Activated CD4-positive, alpha-beta T cell treated with anti-CD3 and anti-CD28 coated beads, Interleukin-2, amount 10 ng/mL, durations not matched to agents 24 days and 14 days (primary cell): ENCODE measurements at regions not wholly inside any gene's neighbourhood (a gene's known extent, or its start where the extent isn't known, plus 50 kb on each side); places are given as distances from the start of the nearest gene placed in this dataset.

ENCODE experiments used
- DNase-seq: peaks from one replicate; pipeline ENCODE4 v3.0.0; 2022
- H3K27ac Mint-ChIP-seq: one replicate; pipeline ENCODE4 v1.8.0; 2022; ENCODE audit warnings: mild to moderate bottlenecking, mixed read lengths
- H3K27me3 Mint-ChIP-seq: one replicate; pipeline ENCODE4 v1.8.0; 2022; ENCODE audit warnings: mixed read lengths
- H3K36me3 Mint-ChIP-seq: one replicate; pipeline ENCODE4 v1.8.0; 2022; ENCODE audit warnings: low read depth, mild to moderate bottlenecking, mixed read lengths
- H3K4me1 Mint-ChIP-seq: one replicate; pipeline ENCODE4 v1.8.0; 2021; ENCODE audit warnings: mixed read lengths
- H3K4me3 Mint-ChIP-seq: one replicate; pipeline ENCODE4 v1.8.0; 2022; ENCODE audit warnings: mild to moderate bottlenecking, moderate library complexity, mixed read lengths
- H3K9me3 Mint-ChIP-seq: one replicate; pipeline ENCODE4 v1.8.0; 2021; ENCODE audit warnings: mixed read lengths
- intact Hi-C: fragments of 100-400 bp; cut with micrococcal nuclease; formaldehyde crosslinking; loops from one replicate; pipeline ENCODE4 v1.15.1; 2023

- Mint-ChIP-seq H3K36me3 (no peaks in the 10 kb centered on the region), H3K27me3 (no peaks in the 10 kb centered on the region), H3K4me1 (no peaks in the 10 kb centered on the region), H3K4me3 (no peak overlapping the region), H3K9me3 (no peaks in the 10 kb centered on the region), H3K27ac (no peak overlapping the region)
- intact Hi-C loops = no loop called here
- DNase-seq = no peak
Observed at GRCh38 chr11:28992996-28993395, 884.8 kb downstream of the METTL15 start.

GRCh38 chr11:28984231-28984630 lies 876.0 kb downstream of the METTL15 start:
- Mint-ChIP-seq H3K27me3 (no peaks in the 10 kb centered on the region), H3K4me1 (no peaks in the 10 kb centered on the region), H3K27ac (no peak overlapping the region), H3K4me3 (no peak overlapping the region), H3K36me3 (no peaks in the 10 kb centered on the region), H3K9me3 (peaks cover 5% of the 10 kb centered on the region)
- intact Hi-C loops = no loop called here
- DNase-seq = no peak

GRCh38 chr11:28983780-28984179 lies 875.6 kb downstream of the METTL15 start:
- no peak overlapping the region for H3K4me3 Mint-ChIP-seq
- DNase-seq = no peak
- H3K36me3 Mint-ChIP-seq = no peaks in the 10 kb centered on the region
- no peaks in the 10 kb centered on the region for H3K4me1 Mint-ChIP-seq
- no peak overlapping the region for H3K27ac Mint-ChIP-seq
- intact Hi-C loops = no loop called here
- H3K9me3 Mint-ChIP-seq = peaks cover 5% of the 10 kb centered on the region
- no peaks in the 10 kb centered on the region for H3K27me3 Mint-ChIP-seq

GRCh38 chr11:28981381-28981780 lies 873.2 kb downstream of the METTL15 start:
- Mint-ChIP-seq H3K9me3 (peaks cover 5% of the 10 kb centered on the region), H3K4me3 (no peak overlapping the region), H3K27ac (no peak overlapping the region), H3K27me3 (no peaks in the 10 kb centered on the region), H3K36me3 (no peaks in the 10 kb centered on the region), H3K4me1 (no peaks in the 10 kb centered on the region)
- DNase-seq = no peak
- intact Hi-C loops = no loop called here

GRCh38 chr11:28976801-28977145 lies 868.6 kb downstream of the METTL15 start:
- Mint-ChIP-seq H3K4me3 (no peak overlapping the region), H3K36me3 (no peaks in the 10 kb centered on the region)
- intact Hi-C loops = no loop called here

GRCh38 chr11:28976012-28976800 lies 868.0 kb downstream of the METTL15 start:
- Mint-ChIP-seq H3K9me3 (peaks cover 3% of the 10 kb centered on the region), H3K4me3 (no peak overlapping the region), H3K36me3 (no peaks in the 10 kb centered on the region), H3K27ac (no peak overlapping the region), H3K27me3 (no peaks in the 10 kb centered on the region), H3K4me1 (no peaks in the 10 kb centered on the region)
- intact Hi-C loops = no loop called here
- no peak for DNase-seq

More at GRCh38 chr11:28976801-28977145, 868.6 kb downstream of the METTL15 start:
- no peak for DNase-seq
- Mint-ChIP-seq H3K4me1 (no peaks in the 10 kb centered on the region), H3K9me3 (peaks cover 3% of the 10 kb centered on the region), H3K27me3 (no peaks in the 10 kb centered on the region), H3K27ac (no peak overlapping the region)

- no peaks in the 10 kb centered on the region for H3K36me3 Mint-ChIP-seq
- no peak overlapping the region for H3K27ac Mint-ChIP-seq
- H3K27me3 Mint-ChIP-seq = no peaks in the 10 kb centered on the region
- no peak overlapping the region for H3K4me3 Mint-ChIP-seq
- H3K9me3 Mint-ChIP-seq = peaks cover 8% of the 10 kb centered on the region
- DNase-seq = no peak
- no peaks in the 10 kb centered on the region for H3K4me1 Mint-ChIP-seq
- intact Hi-C loops = no loop called here
Observed at GRCh38 chr11:28969832-28970231, 861.6 kb downstream of the METTL15 start.

GRCh38 chr11:28966951-28967350 lies 858.8 kb downstream of the METTL15 start:
- DNase-seq = no peak
- peaks cover 11% of the 10 kb centered on the region for H3K9me3 Mint-ChIP-seq
- H3K36me3 Mint-ChIP-seq = no peaks in the 10 kb centered on the region
- H3K4me3 Mint-ChIP-seq = no peak overlapping the region
- H3K27me3 Mint-ChIP-seq = no peaks in the 10 kb centered on the region
- intact Hi-C loops = no loop called here
- H3K27ac Mint-ChIP-seq = no peak overlapping the region
- H3K4me1 Mint-ChIP-seq = no peaks in the 10 kb centered on the region

GRCh38 chr11:28965819-28966218 lies 857.6 kb downstream of the METTL15 start:
- DNase-seq = no peak
- H3K4me1 Mint-ChIP-seq = no peaks in the 10 kb centered on the region
- H3K27me3 Mint-ChIP-seq = no peaks in the 10 kb centered on the region
- no peak overlapping the region for H3K27ac Mint-ChIP-seq
- no peak overlapping the region for H3K4me3 Mint-ChIP-seq
- no peaks in the 10 kb centered on the region for H3K36me3 Mint-ChIP-seq
- intact Hi-C loops = no loop called here
- peaks cover 11% of the 10 kb centered on the region for H3K9me3 Mint-ChIP-seq

GRCh38 chr11:28964811-28965210 lies 856.6 kb downstream of the METTL15 start:
- Mint-ChIP-seq H3K4me1 (no peaks in the 10 kb centered on the region), H3K27ac (no peak overlapping the region), H3K9me3 (peaks cover 11% of the 10 kb centered on the region), H3K4me3 (no peak overlapping the region), H3K27me3 (no peaks in the 10 kb centered on the region), H3K36me3 (no peaks in the 10 kb centered on the region)
- intact Hi-C loops = no loop called here
- no peak for DNase-seq

GRCh38 chr11:28963187-28963586 lies 855.0 kb downstream of the METTL15 start:
- Mint-ChIP-seq H3K27me3 (no peaks in the 10 kb centered on the region), H3K36me3 (no peaks in the 10 kb centered on the region)
- intact Hi-C loops = no loop called here

GRCh38 chr11:28962502-28962901 lies 854.3 kb downstream of the METTL15 start:
- Mint-ChIP-seq H3K4me1 (no peaks in the 10 kb centered on the region), H3K27me3 (no peaks in the 10 kb centered on the region), H3K9me3 (peaks cover 8% of the 10 kb centered on the region), H3K27ac (no peak overlapping the region), H3K36me3 (no peaks in the 10 kb centered on the region), H3K4me3 (no peak overlapping the region)
- DNase-seq = no peak
- intact Hi-C loops = no loop called here

More at GRCh38 chr11:28963187-28963586, 855.0 kb downstream of the METTL15 start:
- no peak for DNase-seq
- Mint-ChIP-seq H3K27ac (no peak overlapping the region), H3K9me3 (peaks cover 8% of the 10 kb centered on the region), H3K4me1 (no peaks in the 10 kb centered on the region), H3K4me3 (no peak overlapping the region)

GRCh38 chr11:28961726-28962125 lies 853.5 kb downstream of the METTL15 start:
- DNase-seq = no peak
- peaks cover 3% of the 10 kb centered on the region for H3K9me3 Mint-ChIP-seq
- intact Hi-C loops = no loop called here
- H3K36me3 Mint-ChIP-seq = no peaks in the 10 kb centered on the region
- no peaks in the 10 kb centered on the region for H3K27me3 Mint-ChIP-seq
- H3K27ac Mint-ChIP-seq = no peak overlapping the region
- H3K4me1 Mint-ChIP-seq = no peaks in the 10 kb centered on the region
- H3K4me3 Mint-ChIP-seq = no peak overlapping the region

GRCh38 chr11:28956446-28956845 lies 848.3 kb downstream of the METTL15 start:
- H3K27me3 Mint-ChIP-seq = no peaks in the 10 kb centered on the region
- intact Hi-C loops = no loop called here
- no peak overlapping the region for H3K4me3 Mint-ChIP-seq
- no peak overlapping the region for H3K27ac Mint-ChIP-seq
- H3K4me1 Mint-ChIP-seq = no peaks in the 10 kb centered on the region
- H3K9me3 Mint-ChIP-seq = peaks cover 9% of the 10 kb centered on the region
- DNase-seq = no peak
- H3K36me3 Mint-ChIP-seq = no peaks in the 10 kb centered on the region

- no peak overlapping the region for H3K27ac Mint-ChIP-seq
- peaks cover 13% of the 10 kb centered on the region for H3K9me3 Mint-ChIP-seq
- no peaks in the 10 kb centered on the region for H3K27me3 Mint-ChIP-seq
- no peak for DNase-seq
- H3K4me3 Mint-ChIP-seq = no peak overlapping the region
- no peaks in the 10 kb centered on the region for H3K36me3 Mint-ChIP-seq
- H3K4me1 Mint-ChIP-seq = no peaks in the 10 kb centered on the region
- intact Hi-C loops = no loop called here
Observed at GRCh38 chr11:28951191-28951590, 843.0 kb downstream of the METTL15 start.
